Skeletal muscle tissue (tissue), 3 donors: ENCODE measurements at regions not wholly inside any gene's neighbourhood (a gene's known extent, or its start where the extent isn't known, plus 50 kb on each side); places are given as distances from the start of the nearest gene placed in this dataset.
"Not testable (repeated sequence)": the region's sequence is repeated elsewhere in the genome, so short reads cannot be mapped to it uniquely, and the experiment has no call there.

Experiments
- H3K27ac ChIP-seq: one replicate; pipeline ENCODE4 v1.7.0; 2013; ENCODE audit warnings: mild to moderate bottlenecking, low read depth, low read length, inconsistent platforms
- H3K27me3 ChIP-seq, 3 donors: one replicate each; pipeline ENCODE4 v1.7.0; 2013; ENCODE audit warnings: low read length in 3 of 3; ENCODE audit not compliant: control insufficient read depth in 3 of 3, insufficient read depth in 3 of 3
- H3K36me3 ChIP-seq, 3 donors: one replicate each; pipeline ENCODE4 v1.7.0; 2013; ENCODE audit warnings: low read length in 3 of 3; ENCODE audit not compliant: control insufficient read depth in 3 of 3, insufficient read depth in 3 of 3
- H3K4me1 ChIP-seq, 3 donors: one replicate each; pipeline ENCODE4 v1.7.0; 2013; ENCODE audit warnings: low read length in 3 of 3, mild to moderate bottlenecking in 3 of 3; ENCODE audit not compliant: control insufficient read depth in 3 of 3, insufficient read depth in 3 of 3
- H3K4me3 ChIP-seq, 3 donors: one replicate each; pipeline ENCODE4 v1.7.0; 2013; ENCODE audit warnings: low read length in 3 of 3
- H3K9ac ChIP-seq, 3 donors: one replicate each; pipeline ENCODE4 v1.7.0; 2013; ENCODE audit warnings: low read length in 3 of 3, mild to moderate bottlenecking in 3 of 3, moderate library complexity in 2 of 3, low read depth in 1 of 3
- H3K9me3 ChIP-seq, 3 donors: one replicate each; pipeline ENCODE4 v1.7.0; 2013; ENCODE audit warnings: low read length in 3 of 3; ENCODE audit not compliant: control insufficient read depth in 3 of 3
- donor health status: Osteomylitis.

- Histone ChIP-seq H3K4me3 (no peak overlapping the region), H3K27ac (no peak overlapping the region), H3K27me3 (no peaks in the 10 kb centered on the region), H3K4me1 (no peaks in the 10 kb centered on the region), H3K9ac (no peak overlapping the region), H3K36me3 (no peaks in the 10 kb centered on the region), H3K9me3 (no peaks in the 10 kb centered on the region)
These were observed 468.9 kb downstream of the DTWD2 start for GRCh38 chr5:118519466-118519865.

GRCh38 chr5:118518720-118519119 lies 469.6 kb downstream of the DTWD2 start:
- Histone ChIP-seq H3K27ac (no peak overlapping the region), H3K9ac (no peak overlapping the region), H3K36me3 (no peaks in the 10 kb centered on the region), H3K27me3 (no peaks in the 10 kb centered on the region), H3K4me1 (no peaks in the 10 kb centered on the region), H3K4me3 (no peak overlapping the region), H3K9me3 (no peaks in the 10 kb centered on the region)

- Histone ChIP-seq H3K27ac (no peak overlapping the region), H3K9me3 (no peaks in the 10 kb centered on the region), H3K36me3 (no peaks in the 10 kb centered on the region), H3K4me3 (no peak overlapping the region), H3K4me1 (no peaks in the 10 kb centered on the region), H3K9ac (no peak overlapping the region), H3K27me3 (no peaks in the 10 kb centered on the region)
These were observed 476.5 kb downstream of the DTWD2 start for GRCh38 chr5:118511846-118512245.

GRCh38 chr5:118506217-118506852 lies 482.0 kb downstream of the DTWD2 start:
- Histone ChIP-seq H3K27ac (no peak overlapping the region), H3K9me3 (peaks cover 0 to 2% (median 0%) of the 10 kb centered on the region in 3 donors), H3K36me3 (no peaks in the 10 kb centered on the region), H3K9ac (no peak overlapping the region), H3K4me3 (no peak overlapping the region), H3K27me3 (no peaks in the 10 kb centered on the region), H3K4me1 (no peaks in the 10 kb centered on the region)

GRCh38 chr5:118502232-118502631 lies 486.1 kb downstream of the DTWD2 start:
- H3K36me3 ChIP-seq, H3K4me1 ChIP-seq, H3K4me3 ChIP-seq, H3K9me3 ChIP-seq, H3K27me3 ChIP-seq, H3K27ac ChIP-seq, H3K9ac ChIP-seq: not testable (repeated sequence)

GRCh38 chr5:118491351-118491750 lies 497.0 kb downstream of the DTWD2 start:
- Histone ChIP-seq H3K9ac (no peak overlapping the region), H3K9me3 (no peaks in the 10 kb centered on the region), H3K27me3 (no peaks in the 10 kb centered on the region), H3K36me3 (no peaks in the 10 kb centered on the region), H3K27ac (no peak overlapping the region), H3K4me3 (no peak overlapping the region), H3K4me1 (no peaks in the 10 kb centered on the region)

GRCh38 chr5:118486647-118487225 lies 501.6 kb downstream of the DTWD2 start:
- Histone ChIP-seq H3K27me3 (no peaks in the 10 kb centered on the region), H3K36me3 (no peaks in the 10 kb centered on the region), H3K9me3 (no peaks in the 10 kb centered on the region), H3K4me1 (no peaks in the 10 kb centered on the region), H3K27ac (no peak overlapping the region), H3K4me3 (no peak overlapping the region), H3K9ac (no peak overlapping the region)

- Histone ChIP-seq H3K4me3 (no peak overlapping the region), H3K36me3 (no peaks in the 10 kb centered on the region), H3K27me3 (no peaks in the 10 kb centered on the region), H3K4me1 (no peaks in the 10 kb centered on the region), H3K27ac (no peak overlapping the region), H3K9me3 (peaks cover 0 to 4% (median 0%) of the 10 kb centered on the region in 3 donors), H3K9ac (no peak overlapping the region)
These were observed 509.1 kb downstream of the DTWD2 start for GRCh38 chr5:118479285-118479684.

GRCh38 chr5:118478852-118479251 lies 509.5 kb downstream of the DTWD2 start:
- Histone ChIP-seq H3K4me3 (no peak overlapping the region), H3K36me3 (no peaks in the 10 kb centered on the region), H3K27me3 (no peaks in the 10 kb centered on the region), H3K9ac (no peak overlapping the region), H3K9me3 (peaks cover 0 to 4% (median 0%) of the 10 kb centered on the region in 3 donors), H3K27ac (no peak overlapping the region), H3K4me1 (no peaks in the 10 kb centered on the region)

- Histone ChIP-seq H3K9me3 (no peaks in the 10 kb centered on the region), H3K27ac (no peak overlapping the region), H3K36me3 (no peaks in the 10 kb centered on the region), H3K27me3 (no peaks in the 10 kb centered on the region), H3K4me3 (no peak overlapping the region), H3K9ac (no peak overlapping the region), H3K4me1 (no peaks in the 10 kb centered on the region)
These were observed 520.3 kb downstream of the DTWD2 start for GRCh38 chr5:118468085-118468484.
